ENCODE measurements at regions not wholly inside any gene's neighbourhood (a gene's known extent, or its start where the extent isn't known, plus 50 kb on each side); places are given as distances from the start of the nearest gene placed in this dataset.

DNA sequence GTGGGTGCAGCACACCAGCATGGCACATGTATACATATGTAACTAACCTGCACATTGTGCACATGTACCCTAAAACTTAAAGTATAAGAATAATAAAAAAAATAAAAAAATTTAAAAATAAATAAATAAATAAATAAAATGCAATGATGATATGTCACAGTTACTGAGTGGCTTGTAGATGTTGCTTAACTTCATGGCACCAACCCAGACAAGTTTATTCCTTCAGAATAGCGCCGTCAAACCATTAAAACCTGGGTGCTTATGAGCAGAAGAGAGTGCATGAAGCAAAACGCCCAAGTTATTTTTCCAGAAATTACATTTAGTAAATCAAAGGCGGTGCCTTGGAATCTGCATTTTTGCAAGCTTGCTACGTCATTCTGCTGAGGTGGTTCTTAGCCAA is 417.9 kb downstream of the AEBP2 start:
- TF ChIP-seq TCF12 (IDR thresholded peaks at IDR 0.05; ENCODE audit: low read depth): no peak
- no peak for TF ChIP-seq FOXM1 (IDR thresholded peaks at IDR 0.05; ENCODE audit: borderline replicate concordance, low read depth)
- no peak for TF ChIP-seq RAD21 (IDR thresholded peaks at IDR 0.05; ENCODE audit: low read depth)

DNA sequence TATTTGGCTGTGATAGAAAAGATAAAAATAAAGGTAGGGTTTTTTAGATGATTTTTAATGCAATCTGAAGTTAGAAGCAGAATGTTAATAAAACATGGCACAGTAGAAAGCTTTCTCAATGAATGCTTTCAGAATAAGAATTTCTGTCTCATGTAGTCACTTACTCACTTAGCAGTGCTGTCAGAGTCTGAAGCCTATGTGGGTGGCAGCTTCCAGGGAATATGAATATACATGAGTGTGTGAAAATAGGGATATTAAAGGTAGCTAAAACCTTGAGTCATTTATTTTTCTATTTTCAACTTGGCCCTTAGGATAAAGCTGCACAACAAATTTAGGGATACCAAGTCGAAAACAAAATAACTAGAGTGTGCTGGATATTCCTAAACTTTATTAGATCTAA is 427.9 kb downstream of the AEBP2 start:
- TF ChIP-seq TCF12 (IDR thresholded peaks at IDR 0.05; ENCODE audit: low read depth) (no peak), NFIC (IDR thresholded peaks at IDR 0.05) (no peak), EGR1 (IDR thresholded peaks at IDR 0.05) (no peak), CEBPB (IDR thresholded peaks at IDR 0.05) (no peak), EP300 (IDR thresholded peaks at IDR 0.05; ENCODE audit: borderline replicate concordance) (no peak), ZBTB7A (IDR thresholded peaks at IDR 0.05; ENCODE audit: low read depth) (no peak), TAF1 (IDR thresholded peaks at IDR 0.05; ENCODE audit: low read depth) (no peak), RAD21 (IDR thresholded peaks at IDR 0.05; ENCODE audit: low read depth) (no peak), CREB1 (IDR thresholded peaks at IDR 0.05; ENCODE audit: low read depth) (no peak), TEAD4 (IDR thresholded peaks at IDR 0.05) (no peak), YY1 (IDR thresholded peaks at IDR 0.05; ENCODE audit: low read depth) (no peak)
- TF ChIP-seq, protein P1, sequence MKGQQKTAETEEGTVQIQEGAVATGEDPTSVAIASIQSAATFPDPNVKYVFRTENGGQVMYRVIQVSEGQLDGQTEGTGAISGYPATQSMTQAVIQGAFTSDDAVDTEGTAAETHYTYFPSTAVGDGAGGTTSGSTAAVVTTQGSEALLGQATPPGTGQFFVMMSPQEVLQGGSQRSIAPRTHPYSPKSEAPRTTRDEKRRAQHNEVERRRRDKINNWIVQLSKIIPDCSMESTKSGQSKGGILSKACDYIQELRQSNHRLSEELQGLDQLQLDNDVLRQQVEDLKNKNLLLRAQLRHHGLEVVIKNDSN (IDR thresholded peaks at IDR 0.05): no peak
- TF ChIP-seq, protein P2, sequence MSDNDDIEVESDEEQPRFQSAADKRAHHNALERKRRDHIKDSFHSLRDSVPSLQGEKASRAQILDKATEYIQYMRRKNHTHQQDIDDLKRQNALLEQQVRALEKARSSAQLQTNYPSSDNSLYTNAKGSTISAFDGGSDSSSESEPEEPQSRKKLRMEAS (IDR thresholded peaks at IDR 0.05): no peak
- TF ChIP-seq, protein P3, sequence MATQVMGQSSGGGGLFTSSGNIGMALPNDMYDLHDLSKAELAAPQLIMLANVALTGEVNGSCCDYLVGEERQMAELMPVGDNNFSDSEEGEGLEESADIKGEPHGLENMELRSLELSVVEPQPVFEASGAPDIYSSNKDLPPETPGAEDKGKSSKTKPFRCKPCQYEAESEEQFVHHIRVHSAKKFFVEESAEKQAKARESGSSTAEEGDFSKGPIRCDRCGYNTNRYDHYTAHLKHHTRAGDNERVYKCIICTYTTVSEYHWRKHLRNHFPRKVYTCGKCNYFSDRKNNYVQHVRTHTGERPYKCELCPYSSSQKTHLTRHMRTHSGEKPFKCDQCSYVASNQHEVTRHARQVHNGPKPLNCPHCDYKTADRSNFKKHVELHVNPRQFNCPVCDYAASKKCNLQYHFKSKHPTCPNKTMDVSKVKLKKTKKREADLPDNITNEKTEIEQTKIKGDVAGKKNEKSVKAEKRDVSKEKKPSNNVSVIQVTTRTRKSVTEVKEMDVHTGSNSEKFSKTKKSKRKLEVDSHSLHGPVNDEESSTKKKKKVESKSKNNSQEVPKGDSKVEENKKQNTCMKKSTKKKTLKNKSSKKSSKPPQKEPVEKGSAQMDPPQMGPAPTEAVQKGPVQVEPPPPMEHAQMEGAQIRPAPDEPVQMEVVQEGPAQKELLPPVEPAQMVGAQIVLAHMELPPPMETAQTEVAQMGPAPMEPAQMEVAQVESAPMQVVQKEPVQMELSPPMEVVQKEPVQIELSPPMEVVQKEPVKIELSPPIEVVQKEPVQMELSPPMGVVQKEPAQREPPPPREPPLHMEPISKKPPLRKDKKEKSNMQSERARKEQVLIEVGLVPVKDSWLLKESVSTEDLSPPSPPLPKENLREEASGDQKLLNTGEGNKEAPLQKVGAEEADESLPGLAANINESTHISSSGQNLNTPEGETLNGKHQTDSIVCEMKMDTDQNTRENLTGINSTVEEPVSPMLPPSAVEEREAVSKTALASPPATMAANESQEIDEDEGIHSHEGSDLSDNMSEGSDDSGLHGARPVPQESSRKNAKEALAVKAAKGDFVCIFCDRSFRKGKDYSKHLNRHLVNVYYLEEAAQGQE (IDR thresholded peaks at IDR 0.05; ENCODE audit: low read depth): no peak

DNA sequence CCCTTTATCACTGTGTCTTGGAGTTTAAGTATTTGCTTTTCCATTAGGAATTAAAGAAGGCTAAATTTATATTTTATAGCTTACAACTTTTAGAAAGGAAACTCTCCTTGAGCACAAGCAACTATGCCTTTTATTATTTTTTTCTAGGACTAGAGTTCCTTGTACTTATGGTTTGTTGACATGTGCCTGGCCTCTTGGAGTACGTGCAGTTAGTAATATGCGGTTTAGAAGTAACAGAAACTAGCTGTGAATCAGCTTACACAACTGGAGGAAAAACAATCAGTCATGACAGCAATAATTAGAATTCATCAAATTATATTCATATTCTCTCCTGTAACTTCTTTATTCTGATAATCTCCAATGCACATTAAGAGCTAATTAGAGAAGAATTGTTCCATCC is 428.7 kb downstream of the AEBP2 start:
- TF ChIP-seq ZBTB7A (IDR thresholded peaks at IDR 0.05; ENCODE audit: low read depth): no peak
- TF ChIP-seq TAF1 (IDR thresholded peaks at IDR 0.05; ENCODE audit: low read depth): no peak
- TF ChIP-seq YY1 (IDR thresholded peaks at IDR 0.05; ENCODE audit: low read depth): no peak
- TF ChIP-seq EGR1 (IDR thresholded peaks at IDR 0.05): no peak
- TF ChIP-seq, protein P2 (IDR thresholded peaks at IDR 0.05): no peak

DNA sequence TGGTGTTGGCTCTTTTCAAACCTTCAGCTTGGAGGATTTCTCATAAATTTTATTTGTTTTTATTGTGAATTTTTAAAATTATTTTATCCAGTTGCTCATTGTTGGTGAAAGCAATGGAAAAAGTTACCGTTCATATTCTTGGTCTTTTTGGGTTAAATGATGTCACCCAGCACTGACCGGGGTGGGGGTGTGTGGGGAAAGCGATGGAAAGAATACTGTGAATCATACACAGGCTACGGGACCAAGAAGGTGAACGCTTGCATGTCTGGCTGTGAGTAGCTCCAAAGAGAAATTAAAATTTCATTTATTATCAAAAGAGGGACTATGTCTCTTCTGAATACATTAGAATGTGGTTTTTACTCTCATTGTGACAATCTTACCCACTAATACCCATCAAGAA is 430.1 kb downstream of the AEBP2 start:
- TF ChIP-seq YY1 (IDR thresholded peaks at IDR 0.05; ENCODE audit: low read depth): no peak
- no peak for TF ChIP-seq EGR1 (IDR thresholded peaks at IDR 0.05)
- TF ChIP-seq TCF12 (IDR thresholded peaks at IDR 0.05; ENCODE audit: low read depth): no peak
- TF ChIP-seq TAF1 (IDR thresholded peaks at IDR 0.05; ENCODE audit: low read depth): no peak
- no peak for TF ChIP-seq FOXM1 (IDR thresholded peaks at IDR 0.05; ENCODE audit: borderline replicate concordance, low read depth)
- TF ChIP-seq, protein P1 (IDR thresholded peaks at IDR 0.05): no peak
- no peak for TF ChIP-seq ZBTB7A (IDR thresholded peaks at IDR 0.05; ENCODE audit: low read depth)
- TF ChIP-seq, protein P3 (IDR thresholded peaks at IDR 0.05; ENCODE audit: low read depth): no peak
- TF ChIP-seq NFIC (IDR thresholded peaks at IDR 0.05): no peak
- TF ChIP-seq, protein P2 (IDR thresholded peaks at IDR 0.05): no peak
- no peak for TF ChIP-seq EP300 (IDR thresholded peaks at IDR 0.05; ENCODE audit: borderline replicate concordance)
- TF ChIP-seq TEAD4 (IDR thresholded peaks at IDR 0.05): no peak
- TF ChIP-seq CREB1 (IDR thresholded peaks at IDR 0.05; ENCODE audit: low read depth): no peak
- TF ChIP-seq RAD21 (IDR thresholded peaks at IDR 0.05; ENCODE audit: low read depth): no peak
- TF ChIP-seq CEBPB (IDR thresholded peaks at IDR 0.05): no peak

DNA sequence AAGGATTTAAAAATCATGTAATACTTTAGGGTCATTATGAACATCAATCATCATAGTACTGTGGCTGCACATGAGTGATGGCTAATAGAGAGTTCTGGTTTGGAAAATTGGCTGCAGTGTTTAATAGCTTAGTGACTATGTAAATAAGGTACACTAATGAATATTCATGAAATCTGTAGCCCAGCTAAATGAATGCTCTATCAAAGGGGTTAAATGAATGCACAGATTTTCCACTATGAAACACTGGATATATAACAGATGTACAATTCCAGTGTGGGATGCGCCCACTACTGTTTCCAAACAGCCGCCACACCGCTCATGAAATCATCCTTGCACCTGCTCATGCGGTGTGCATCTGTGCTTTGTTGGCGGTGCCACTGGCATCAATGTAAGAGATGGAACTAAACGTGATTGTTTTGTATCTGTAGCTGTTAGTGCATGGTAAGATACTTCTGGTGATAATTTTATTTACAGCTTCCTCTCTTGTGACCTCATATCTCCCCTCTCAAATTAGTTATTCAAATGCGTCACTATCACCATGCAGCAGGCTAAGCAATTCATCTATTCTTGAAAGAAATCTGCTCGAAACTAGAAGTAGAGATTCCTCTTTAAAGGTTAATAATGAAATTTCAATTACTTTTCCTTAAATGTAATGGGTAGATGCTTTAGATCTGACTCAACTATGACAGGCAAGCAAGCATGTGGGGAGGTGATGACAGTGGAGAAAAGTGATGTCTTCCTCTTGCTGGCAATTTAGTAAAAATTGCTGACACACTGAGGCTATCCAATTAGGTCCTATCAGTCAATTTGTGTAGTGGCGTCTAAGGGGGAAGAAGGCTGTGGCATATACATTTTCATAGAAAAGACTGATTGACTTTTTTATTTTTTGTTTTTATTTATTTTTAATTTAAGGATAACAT is 433.6 kb downstream of the AEBP2 start:
- TF ChIP-seq TEAD4 (IDR thresholded peaks at IDR 0.05): no peak

DNA sequence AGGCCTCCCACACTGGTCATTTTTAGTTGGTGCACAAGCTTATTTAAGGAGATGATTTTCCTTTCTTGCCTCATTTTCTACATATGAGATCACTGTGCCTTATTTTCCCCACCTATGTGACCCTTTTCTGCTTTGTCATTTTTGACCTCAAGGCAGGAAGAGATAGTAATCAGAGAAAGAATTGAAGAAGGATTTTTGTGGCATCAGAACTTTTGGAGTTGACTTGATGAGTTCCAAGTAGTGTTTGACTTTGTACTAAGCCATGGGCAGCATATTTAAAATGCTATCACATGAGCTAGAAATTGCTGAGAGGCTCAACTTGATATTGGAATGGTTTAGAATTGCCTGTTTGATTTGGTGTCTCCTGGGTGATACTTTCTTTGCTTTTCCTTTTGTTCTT is 440.8 kb downstream of the AEBP2 start:
- TF ChIP-seq EGR1 (IDR thresholded peaks at IDR 0.05): no peak
- TF ChIP-seq TAF1 (IDR thresholded peaks at IDR 0.05; ENCODE audit: low read depth): no peak
- TF ChIP-seq, protein P3 (IDR thresholded peaks at IDR 0.05; ENCODE audit: low read depth): no peak
- no peak for TF ChIP-seq CEBPB (IDR thresholded peaks at IDR 0.05)
- no peak for TF ChIP-seq TCF12 (IDR thresholded peaks at IDR 0.05; ENCODE audit: low read depth)
